Ovary (tissue), 3 donors: ENCODE measurements at regions not wholly inside any gene's neighbourhood (a gene's known extent, or its start where the extent isn't known, plus 50 kb on each side); places are given as distances from the start of the nearest gene placed in this dataset.

Experiments
- POLR2A ChIP-seq: fragments of 450-650 bp; IDR thresholded peaks from one replicate; pipeline ENCODE4 v1.6.1; 2017; ENCODE audit warnings: antibody characterized with exemption, mild to moderate bottlenecking, moderate library complexity
- TF ChIP-seq, protein P1 (sequence below), 3 donors: fragments of 450-650 bp in 2 of 3; fragments of 200-600 bp in 1 of 3; IDR thresholded peaks; one replicate each; pipeline versions ENCODE4 v1.5.1 to v1.8.0; 2016 to 2022; ENCODE audit warnings: antibody characterized with exemption in 3 of 3, mild to moderate bottlenecking in 1 of 3
- donor health status: DM: no; HTN: no; CAD: no.

DNA sequence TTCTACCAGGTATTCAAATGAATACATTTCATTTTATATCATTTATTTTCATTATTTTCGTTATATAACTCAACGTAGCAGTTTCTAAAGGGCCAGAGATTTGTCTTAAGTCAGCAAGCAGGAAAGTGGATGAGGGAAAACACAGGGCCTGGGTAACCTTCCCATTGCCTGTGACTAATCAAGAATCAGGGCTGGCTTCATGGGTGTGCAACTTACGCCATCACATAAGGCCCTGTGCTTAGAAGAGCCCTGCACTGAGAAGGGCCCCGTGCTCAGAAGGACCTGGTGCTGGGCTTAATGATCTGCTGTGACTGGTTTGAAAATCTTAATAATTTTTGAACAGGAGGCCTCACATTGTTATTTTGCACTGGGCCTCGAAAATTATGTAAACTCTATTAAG is 65.4 kb upstream of the FAM9C start:
- TF ChIP-seq, protein P1, sequence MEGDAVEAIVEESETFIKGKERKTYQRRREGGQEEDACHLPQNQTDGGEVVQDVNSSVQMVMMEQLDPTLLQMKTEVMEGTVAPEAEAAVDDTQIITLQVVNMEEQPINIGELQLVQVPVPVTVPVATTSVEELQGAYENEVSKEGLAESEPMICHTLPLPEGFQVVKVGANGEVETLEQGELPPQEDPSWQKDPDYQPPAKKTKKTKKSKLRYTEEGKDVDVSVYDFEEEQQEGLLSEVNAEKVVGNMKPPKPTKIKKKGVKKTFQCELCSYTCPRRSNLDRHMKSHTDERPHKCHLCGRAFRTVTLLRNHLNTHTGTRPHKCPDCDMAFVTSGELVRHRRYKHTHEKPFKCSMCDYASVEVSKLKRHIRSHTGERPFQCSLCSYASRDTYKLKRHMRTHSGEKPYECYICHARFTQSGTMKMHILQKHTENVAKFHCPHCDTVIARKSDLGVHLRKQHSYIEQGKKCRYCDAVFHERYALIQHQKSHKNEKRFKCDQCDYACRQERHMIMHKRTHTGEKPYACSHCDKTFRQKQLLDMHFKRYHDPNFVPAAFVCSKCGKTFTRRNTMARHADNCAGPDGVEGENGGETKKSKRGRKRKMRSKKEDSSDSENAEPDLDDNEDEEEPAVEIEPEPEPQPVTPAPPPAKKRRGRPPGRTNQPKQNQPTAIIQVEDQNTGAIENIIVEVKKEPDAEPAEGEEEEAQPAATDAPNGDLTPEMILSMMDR (IDR thresholded peaks at IDR 0.05) = no peak
- no peak for TF ChIP-seq POLR2A
